K562 (cell line): ENCODE measurements at regions not wholly inside any gene's neighbourhood (a gene's known extent, or its start where the extent isn't known, plus 50 kb on each side); places are given as distances from the start of the nearest gene placed in this dataset.

Experiments
- HDGF ChIP-seq: fragments of 450-650 bp; IDR thresholded peaks from 2 replicates; pipeline ENCODE4 v1.6.1; 2016
- OTX1 ChIP-seq: fragments of 450-650 bp; formaldehyde crosslinking; IDR thresholded peaks from 2 replicates; pipeline ENCODE4 v1.4.0; 2022; ENCODE audit warnings: mild to moderate bottlenecking
- PHF20 ChIP-seq: fragments of 450-650 bp; IDR thresholded peaks from 2 replicates; pipeline ENCODE4 v1.6.1; 2018; ENCODE audit not compliant: partially characterized antibody
- TBP ChIP-seq: optimal IDR thresholded peaks from 2 replicates; pipeline ENCODE3; 2011; ENCODE audit warnings: low read depth, low read length, improper control_type of control experiment
- ZNF324 ChIP-seq: fragments of 250-450 bp; sonication (Bioruptor Pico); IDR thresholded peaks from 2 replicates; pipeline ENCODE4 v1.4.0; 2020; ENCODE audit warnings: mild to moderate bottlenecking
- TF ChIP-seq, protein P1 (sequence below), 3 experiments: IDR thresholded peaks in 2 of 3; conservative IDR thresholded peaks in 1 of 3; 2 replicates each; pipeline ENCODE4 v1.5.1; 2011 to 2012; ENCODE audit warnings: low read length in 3 of 3, mild to moderate bottlenecking in 3 of 3, control low read depth in 2 of 3, improper control_type of control experiment in 1 of 3, inconsistent platforms in 1 of 3, low read depth in 1 of 3, mixed read lengths in 1 of 3, moderate library complexity in 1 of 3; ENCODE audit not compliant: insufficient read depth in 2 of 3
- TF ChIP-seq, protein P2 (sequence below): sonication (generic); formaldehyde crosslinking; IDR thresholded peaks from 2 replicates; pipeline ENCODE4 v1.8.1; 2022; ENCODE audit warnings: missing genetic modification reagents

DNA sequence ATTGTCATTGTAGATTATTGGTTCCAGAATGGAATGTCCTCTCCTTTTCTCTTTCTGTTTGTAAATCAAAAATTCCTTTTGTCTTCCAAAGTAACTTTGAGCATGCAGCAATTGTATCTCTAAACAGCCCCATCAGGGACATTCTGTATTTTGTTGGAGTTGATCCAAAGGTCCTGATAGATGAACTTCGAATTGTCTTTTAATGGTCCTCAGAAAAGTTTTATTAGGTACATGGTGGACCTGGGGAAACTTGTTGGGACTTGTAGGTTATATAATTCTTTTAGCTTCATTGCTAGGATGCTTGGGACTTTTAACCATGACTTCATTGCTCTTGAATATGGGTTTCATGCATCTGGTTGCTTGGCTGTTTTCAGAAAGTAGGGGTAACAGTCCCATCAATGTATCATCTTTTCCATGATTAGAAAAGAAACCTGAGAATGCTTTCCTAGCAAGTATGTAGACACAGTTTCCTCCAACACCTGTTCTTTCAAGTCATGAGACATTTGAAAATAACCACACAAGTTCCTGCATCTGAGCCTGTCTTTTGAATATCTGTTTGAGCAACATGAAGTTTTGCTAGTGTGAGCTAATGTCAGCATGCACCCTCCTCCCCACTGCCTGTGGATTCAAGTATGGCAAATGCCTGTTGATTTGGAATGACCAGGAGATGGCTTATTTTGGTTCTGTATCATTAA lies 413.1 kb downstream of the KCNRG start:
- TF ChIP-seq HDGF (no peak), TBP (no peak), OTX1 (CRISPR knock-in tag) (no peak), ZNF324 (CRISPR knock-in tag) (no peak), PHF20 (no peak)
- TF ChIP-seq, protein P1, sequence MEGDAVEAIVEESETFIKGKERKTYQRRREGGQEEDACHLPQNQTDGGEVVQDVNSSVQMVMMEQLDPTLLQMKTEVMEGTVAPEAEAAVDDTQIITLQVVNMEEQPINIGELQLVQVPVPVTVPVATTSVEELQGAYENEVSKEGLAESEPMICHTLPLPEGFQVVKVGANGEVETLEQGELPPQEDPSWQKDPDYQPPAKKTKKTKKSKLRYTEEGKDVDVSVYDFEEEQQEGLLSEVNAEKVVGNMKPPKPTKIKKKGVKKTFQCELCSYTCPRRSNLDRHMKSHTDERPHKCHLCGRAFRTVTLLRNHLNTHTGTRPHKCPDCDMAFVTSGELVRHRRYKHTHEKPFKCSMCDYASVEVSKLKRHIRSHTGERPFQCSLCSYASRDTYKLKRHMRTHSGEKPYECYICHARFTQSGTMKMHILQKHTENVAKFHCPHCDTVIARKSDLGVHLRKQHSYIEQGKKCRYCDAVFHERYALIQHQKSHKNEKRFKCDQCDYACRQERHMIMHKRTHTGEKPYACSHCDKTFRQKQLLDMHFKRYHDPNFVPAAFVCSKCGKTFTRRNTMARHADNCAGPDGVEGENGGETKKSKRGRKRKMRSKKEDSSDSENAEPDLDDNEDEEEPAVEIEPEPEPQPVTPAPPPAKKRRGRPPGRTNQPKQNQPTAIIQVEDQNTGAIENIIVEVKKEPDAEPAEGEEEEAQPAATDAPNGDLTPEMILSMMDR (IDR thresholded peaks at IDR 0.05 in 2 of 3, conservative IDR thresholded peaks at IDR 0.05 in 1 of 3; ENCODE audit: insufficient read depth in 2 of 3, low read depth in 1 of 3, low read length in 3 of 3) = no peak
- TF ChIP-seq, protein P2, sequence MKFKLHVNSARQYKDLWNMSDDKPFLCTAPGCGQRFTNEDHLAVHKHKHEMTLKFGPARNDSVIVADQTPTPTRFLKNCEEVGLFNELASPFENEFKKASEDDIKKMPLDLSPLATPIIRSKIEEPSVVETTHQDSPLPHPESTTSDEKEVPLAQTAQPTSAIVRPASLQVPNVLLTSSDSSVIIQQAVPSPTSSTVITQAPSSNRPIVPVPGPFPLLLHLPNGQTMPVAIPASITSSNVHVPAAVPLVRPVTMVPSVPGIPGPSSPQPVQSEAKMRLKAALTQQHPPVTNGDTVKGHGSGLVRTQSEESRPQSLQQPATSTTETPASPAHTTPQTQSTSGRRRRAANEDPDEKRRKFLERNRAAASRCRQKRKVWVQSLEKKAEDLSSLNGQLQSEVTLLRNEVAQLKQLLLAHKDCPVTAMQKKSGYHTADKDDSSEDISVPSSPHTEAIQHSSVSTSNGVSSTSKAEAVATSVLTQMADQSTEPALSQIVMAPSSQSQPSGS = no peak
